H1 (cell line): ENCODE measurements at regions not wholly inside any gene's neighbourhood (a gene's known extent, or its start where the extent isn't known, plus 50 kb on each side); places are given as distances from the start of the nearest gene placed in this dataset.

Experiments used
- CHD2 ChIP-seq: IDR thresholded peaks from 2 replicates; pipeline ENCODE4 v1.6.1; 2012; ENCODE audit warnings: low read length, improper control_type of control experiment
- CHD7 ChIP-seq: fragments of 300-600 bp; sonication (generic); IDR thresholded peaks from 2 replicates; pipeline ENCODE4 v1.7.1; 2012; ENCODE audit warnings: low read length, moderate library complexity, mild to moderate bottlenecking, inconsistent platforms; ENCODE audit not compliant: insufficient replicate concordance
- CREB1 ChIP-seq: IDR thresholded peaks from 2 replicates; pipeline ENCODE4 v1.6.1; 2012; ENCODE audit warnings: inconsistent platforms
- CTBP2 ChIP-seq: IDR thresholded peaks from 2 replicates; pipeline ENCODE4 v1.7.0; 2011; ENCODE audit warnings: borderline replicate concordance, mild to moderate bottlenecking, moderate library complexity, mixed read lengths, low read length; ENCODE audit not compliant: insufficient read depth, insufficient read length
- EZH2 ChIP-seq: fragments of 200-600 bp; sonication (generic); IDR thresholded peaks from 2 replicates; pipeline ENCODE4 v1.7.1; 2012; ENCODE audit warnings: low read depth, mild to moderate bottlenecking, moderate library complexity, low read length, inconsistent platforms; ENCODE audit not compliant: severe bottlenecking
- GTF2F1 ChIP-seq: IDR thresholded peaks from 2 replicates; pipeline ENCODE4 v1.6.1; 2012; ENCODE audit warnings: low read depth, low read length, improper control_type of control experiment, borderline replicate concordance
- HDAC2 ChIP-seq, 2 experiments: fragments of 300-600 bp in 1 of 2; sonication (generic) in 1 of 2; IDR thresholded peaks; 2 replicates each; pipeline ENCODE4 v1.6.1; 2011 to 2012; ENCODE audit warnings: low read depth in 2 of 2, low read length in 2 of 2, mild to moderate bottlenecking in 2 of 2, moderate library complexity in 2 of 2, borderline replicate concordance in 1 of 2, inconsistent platforms in 1 of 2
- KDM4A ChIP-seq: IDR thresholded peaks from one replicate; pipeline ENCODE4 v1.7.1; 2012; ENCODE audit warnings: low read depth, mild to moderate bottlenecking, moderate library complexity, low read length, inconsistent platforms; ENCODE audit not compliant: severe bottlenecking
- RNF2 ChIP-seq: fragments of 200-900, 300-1000 bp; sonication (generic); IDR thresholded peaks from 2 replicates; pipeline ENCODE4 v1.7.1; 2016; ENCODE audit warnings: borderline replicate concordance, low read depth, mild to moderate bottlenecking, antibody characterized with exemption, low read length; ENCODE audit not compliant: poor library complexity, severe bottlenecking; ENCODE audit errors: missing control alignments
- SIN3A ChIP-seq, 2 experiments: IDR thresholded peaks in 1 of 2; conservative IDR thresholded peaks in 1 of 2; 2 replicates each; pipeline ENCODE4 v1.6.1; 2011 to 2012; ENCODE audit warnings: low read length in 2 of 2, improper control_type of control experiment in 1 of 2, low read depth in 1 of 2, mild to moderate bottlenecking in 1 of 2
- SP2 ChIP-seq: IDR thresholded peaks from 2 replicates; pipeline ENCODE4 v1.6.1; 2012; ENCODE audit warnings: mild to moderate bottlenecking, low read length, inconsistent platforms

GRCh38 chr10:31190488-31190887 is 128.5 kb upstream of the ZEB1 start (continued):
- TF ChIP-seq CHD7, result no peak
- no peak for TF ChIP-seq SIN3A (conservative IDR thresholded peaks at IDR 0.05 in 1 of 2, IDR thresholded peaks at IDR 0.05 in 1 of 2; ENCODE audit: low read depth in 1 of 2, low read length in 2 of 2)
- TF ChIP-seq RNF2, result no peak
- TF ChIP-seq CHD2, result no peak
- TF ChIP-seq CREB1, result no peak
- TF ChIP-seq KDM4A, result no peak
- no peak for TF ChIP-seq GTF2F1
- no peak for TF ChIP-seq HDAC2 (IDR thresholded peaks at IDR 0.05; ENCODE audit: borderline replicate concordance in 1 of 2, low read depth in 2 of 2, low read length in 2 of 2)
- TF ChIP-seq EZH2, result no peak
- no peak for TF ChIP-seq CTBP2
- no peak for TF ChIP-seq SP2
